Psoas muscle (tissue), 7 donors: ENCODE measurements at regions not wholly inside any gene's neighbourhood (a gene's known extent, or its start where the extent isn't known, plus 50 kb on each side); places are given as distances from the start of the nearest gene placed in this dataset.

Source experiments
- ATAC-seq, 4 donors: fragments of 200-7000 bp; cut with Tn5 transposase; one replicate each; pipeline ENCODE4 v1.9.1; 2020; ENCODE audit warnings: moderate library complexity in 3 of 4, mild to moderate bottlenecking in 2 of 4
- DNase-seq, 2 donors: peaks; one replicate each; pipeline ENCODE4 v3.0.0-alpha.2; 2020
- H3K27ac ChIP-seq: fragments of 200-600 bp; one replicate; pipeline ENCODE4 v1.8.0; 2022
- H3K27me3 ChIP-seq, 3 donors: fragments of 200-600 bp in 1 of 3; one replicate each; pipeline versions ENCODE4 v1.6.1 to v1.8.0; 2013 to 2022; ENCODE audit warnings: low read length in 2 of 3, mild to moderate bottlenecking in 2 of 3, moderate library complexity in 1 of 3; ENCODE audit not compliant: insufficient read depth in 3 of 3
- H3K36me3 ChIP-seq, 2 donors: fragments of 200-600 bp in 1 of 2; one replicate each; pipeline versions ENCODE4 v1.6.1 to v1.8.0; 2013 to 2022; ENCODE audit warnings: low read depth in 1 of 2, mild to moderate bottlenecking in 1 of 2, moderate library complexity in 1 of 2; ENCODE audit not compliant: insufficient read depth in 1 of 2
- H3K4me1 ChIP-seq: fragments of 200-600 bp; one replicate; pipeline ENCODE4 v1.8.0; 2022
- H3K4me3 ChIP-seq: fragments of 200-600 bp; one replicate; pipeline ENCODE4 v1.8.0; 2022; ENCODE audit warnings: mild to moderate bottlenecking
- H3K9me3 ChIP-seq: fragments of 200-600 bp; one replicate; pipeline ENCODE4 v1.8.0; 2022
- WGBS, 3 donors: extraction: QIAGEN DNeasy Blood & Tissue Kit; methylation state at CpG; one replicate each; pipeline versions ENCODE4 v1.1.6 to v1.1.7; 2013; 5-methylcytosine and 5-hydroxymethylcytosine counted together
- intact Hi-C, 2 donors: fragments of 100-400 bp; cut with DNase I; formaldehyde crosslinking; loops; one replicate each; pipeline versions ENCODE4 v1.11.0 to v1.14.2; 2022
- TF ChIP-seq, protein P1 (sequence below): fragments of 200-600 bp; IDR thresholded peaks from one replicate; pipeline ENCODE4 v1.8.0; 2022; ENCODE audit warnings: antibody characterized with exemption
- donor health status: healthy with polysubstance abuse.
- donor health status: DM: no; HTN: no; CAD: no; lungs with moderate emphysema.
- donor health status: Bipolar disorder and iron deficiency.
- donor health status: healthy.
- donor health status: DM: yes; HTN: yes; CAD: no.
- donor health status: DM: no; HTN: no; CAD: no.
- donor health status: DM: yes; HTN: yes; CAD: no.

DNA sequence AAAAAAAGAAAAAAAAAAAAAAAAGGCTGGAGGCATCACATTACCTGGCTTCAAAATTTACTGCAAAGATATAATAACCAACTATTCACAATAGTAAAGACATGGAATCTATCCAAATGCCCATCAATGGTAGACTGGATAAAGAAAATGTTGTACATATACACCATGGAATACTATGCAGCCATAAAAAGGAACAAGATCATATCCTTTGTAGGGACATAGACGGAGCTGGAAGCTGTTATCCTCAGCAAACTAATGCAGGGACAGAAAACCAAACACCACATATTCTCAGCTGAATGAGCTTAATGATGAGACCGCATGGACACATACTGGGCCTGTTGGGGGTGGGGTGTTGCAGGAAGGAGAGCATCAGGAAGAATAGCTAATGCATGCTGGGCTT, 330.5 kb downstream of the SRGAP2C start:
- peaks cover 0 to 19% (median 12%) of the 10 kb centered on the region in 3 donors for H3K27me3 ChIP-seq
- intact Hi-C loops = no loop called here
- TF ChIP-seq, protein P1, sequence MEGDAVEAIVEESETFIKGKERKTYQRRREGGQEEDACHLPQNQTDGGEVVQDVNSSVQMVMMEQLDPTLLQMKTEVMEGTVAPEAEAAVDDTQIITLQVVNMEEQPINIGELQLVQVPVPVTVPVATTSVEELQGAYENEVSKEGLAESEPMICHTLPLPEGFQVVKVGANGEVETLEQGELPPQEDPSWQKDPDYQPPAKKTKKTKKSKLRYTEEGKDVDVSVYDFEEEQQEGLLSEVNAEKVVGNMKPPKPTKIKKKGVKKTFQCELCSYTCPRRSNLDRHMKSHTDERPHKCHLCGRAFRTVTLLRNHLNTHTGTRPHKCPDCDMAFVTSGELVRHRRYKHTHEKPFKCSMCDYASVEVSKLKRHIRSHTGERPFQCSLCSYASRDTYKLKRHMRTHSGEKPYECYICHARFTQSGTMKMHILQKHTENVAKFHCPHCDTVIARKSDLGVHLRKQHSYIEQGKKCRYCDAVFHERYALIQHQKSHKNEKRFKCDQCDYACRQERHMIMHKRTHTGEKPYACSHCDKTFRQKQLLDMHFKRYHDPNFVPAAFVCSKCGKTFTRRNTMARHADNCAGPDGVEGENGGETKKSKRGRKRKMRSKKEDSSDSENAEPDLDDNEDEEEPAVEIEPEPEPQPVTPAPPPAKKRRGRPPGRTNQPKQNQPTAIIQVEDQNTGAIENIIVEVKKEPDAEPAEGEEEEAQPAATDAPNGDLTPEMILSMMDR = no peak
- H3K4me3 ChIP-seq = no peak overlapping the region
- no peak for ATAC-seq
- H3K36me3 ChIP-seq = no peaks in the 10 kb centered on the region
- H3K27ac ChIP-seq = no peak overlapping the region
- H3K4me1 ChIP-seq = no peaks in the 10 kb centered on the region
- 86 to 91% (median 87%) methylated on average over 2 of the region's 2 CpGs for WGBS, 3 donors
- no peaks in the 10 kb centered on the region for H3K9me3 ChIP-seq
- no peak for DNase-seq

DNA sequence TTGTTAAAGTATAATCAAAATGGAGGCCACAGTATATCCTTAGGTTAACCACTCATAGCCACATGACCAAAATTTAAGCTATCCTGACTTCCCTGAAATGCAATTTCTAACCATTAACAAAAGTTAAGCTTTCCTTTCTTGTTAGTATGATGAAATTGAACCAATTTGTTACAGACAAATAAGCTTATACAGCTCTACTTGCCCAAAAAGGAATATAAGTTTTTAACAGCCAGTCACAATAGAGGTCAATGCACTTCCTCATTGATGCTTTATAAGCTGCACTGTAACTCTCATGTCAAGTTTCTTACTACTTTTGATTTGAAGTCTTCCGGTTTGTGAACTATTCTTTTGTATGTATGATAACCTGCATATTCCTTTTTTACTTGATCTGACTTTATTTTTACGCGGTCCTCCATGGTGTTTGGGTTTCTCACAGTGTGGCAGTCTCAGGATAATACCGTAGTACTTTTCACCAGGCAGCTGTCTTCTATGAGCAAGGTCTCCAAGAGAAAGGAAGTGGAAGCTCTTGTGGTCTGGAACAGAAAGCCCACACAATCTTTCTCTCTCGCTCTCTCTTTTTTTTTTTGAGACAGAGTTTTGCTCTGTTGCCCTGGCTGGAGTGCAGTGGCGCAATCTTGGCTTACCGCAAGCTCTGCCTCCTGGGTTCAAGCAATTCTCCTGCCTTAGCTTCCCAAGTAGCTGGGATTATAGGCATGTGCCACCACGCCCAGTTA, 331.6 kb downstream of the SRGAP2C start:
- ATAC-seq (no peak), DNase-seq (peak in 1 of 2 donors; percentile 21)
- Histone ChIP-seq H3K4me1 (no peaks in the 10 kb centered on the region), H3K9me3 (no peaks in the 10 kb centered on the region), H3K4me3 (no peak overlapping the region), H3K27ac (no peak overlapping the region), H3K27me3 (peaks cover 0 to 27% (median 12%) of the 10 kb centered on the region in 3 donors), H3K36me3 (no peaks in the 10 kb centered on the region)
- WGBS, 3 donors = 79 to 87% (median 86%) methylated on average over 7 to 8 of the region's 8 CpGs
- TF ChIP-seq, protein P1 = no peak
- intact Hi-C loops = no loop called here

DNA sequence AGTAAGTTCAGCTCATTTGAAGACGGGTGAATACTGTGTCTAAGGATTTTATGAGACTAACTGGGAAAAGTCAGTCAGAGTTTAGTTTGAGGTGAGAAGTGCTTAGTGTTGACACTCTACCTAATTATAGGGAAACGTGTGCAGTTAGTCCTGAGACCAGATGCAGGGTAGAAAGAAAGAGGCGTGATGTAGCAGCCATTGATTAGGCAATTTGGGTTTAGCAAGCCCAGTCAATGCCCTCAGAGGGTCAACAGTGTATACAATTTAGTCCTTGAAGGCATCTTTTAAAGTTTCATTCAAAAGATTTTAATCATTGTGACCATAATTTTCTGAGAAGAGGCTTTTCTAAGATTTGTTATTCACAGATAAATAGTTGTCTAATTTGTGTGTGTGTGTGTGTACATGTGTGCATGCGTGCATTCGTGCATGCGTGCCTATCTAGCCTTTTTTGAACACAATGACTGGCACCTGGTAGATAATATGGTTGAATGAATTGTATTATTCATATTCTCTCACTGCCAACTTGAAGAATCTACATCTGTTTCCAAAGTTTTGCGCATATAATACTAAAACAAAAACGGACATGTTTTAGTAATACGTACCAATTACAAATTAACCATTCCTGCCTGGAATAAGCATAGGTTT, 332.9 kb downstream of the SRGAP2C start:
- no peak overlapping the region for H3K27ac ChIP-seq
- WGBS, 3 donors = 75 to 77% (median 76%) methylated on average over 9 of the region's 9 CpGs

DNA sequence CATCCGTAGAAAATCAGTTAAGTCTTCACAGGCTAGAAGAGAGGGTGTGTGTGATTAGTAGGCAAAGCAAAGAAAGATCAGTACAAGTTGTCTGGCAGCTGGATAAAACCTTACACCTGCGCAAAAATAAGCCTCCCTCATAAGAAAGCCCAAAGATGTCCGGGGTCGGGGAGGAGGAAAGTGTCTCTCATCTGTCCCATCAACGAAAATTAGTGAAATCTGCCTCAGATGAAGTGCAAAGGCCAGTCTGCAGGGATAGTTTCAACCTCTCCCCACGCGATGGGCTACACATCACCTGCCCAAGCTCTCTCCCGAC, 333.9 kb downstream of the SRGAP2C start:
- intact Hi-C loops = no loop called here
- DNase-seq (no peak), ATAC-seq (no peak)
- TF ChIP-seq, protein P1 = no peak
- Histone ChIP-seq H3K4me3 (peak overlapping the region; percentile 46), H3K27me3 (peaks cover 0 to 31% (median 12%) of the 10 kb centered on the region in 3 donors), H3K36me3 (no peaks in the 10 kb centered on the region), H3K9me3 (no peaks in the 10 kb centered on the region), H3K27ac (no peak overlapping the region), H3K4me1 (no peaks in the 10 kb centered on the region)
- WGBS, 3 donors = 18 to 20% (median 19%) methylated on average over 8 of the region's 8 CpGs

More for the DNA sequence above, 332.9 kb downstream of the SRGAP2C start:
- no peaks in the 10 kb centered on the region for H3K4me1 ChIP-seq
- ATAC-seq (no peak), DNase-seq (no peak)
- peaks cover 0 to 31% (median 12%) of the 10 kb centered on the region in 3 donors for H3K27me3 ChIP-seq
- no peak overlapping the region for H3K4me3 ChIP-seq
- intact Hi-C loops = no loop called here
- no peaks in the 10 kb centered on the region for H3K36me3 ChIP-seq
- TF ChIP-seq, protein P1 = no peak
- no peaks in the 10 kb centered on the region for H3K9me3 ChIP-seq
